ENCODE measurements at regions not wholly inside any gene's neighbourhood (a gene's known extent, or its start where the extent isn't known, plus 50 kb on each side); places are given as distances from the start of the nearest gene placed in this dataset.

GRCh38 chr5:155960177-155960576 lies 366.8 kb upstream of the SGCD start:
- POLR2A ChIA-PET (ENCODE audit: partially characterized antibody) = no interaction called here
- TF ChIP-seq MAFK (IDR thresholded peaks at IDR 0.05; ENCODE audit: low read depth, low read length) (no peak), RFX5 (IDR thresholded peaks at IDR 0.05; ENCODE audit: borderline replicate concordance, low read depth, low read length) (no peak), CBX8 (IDR thresholded peaks at IDR 0.05; ENCODE audit: borderline replicate concordance, low read depth, low read length) (no peak), TBP (IDR thresholded peaks at IDR 0.05; ENCODE audit: low read depth, low read length) (no peak), ATF3 (IDR thresholded peaks at IDR 0.05; ENCODE audit: insufficient read depth, low read depth, low read length) (no peak), ATF2 (IDR thresholded peaks at IDR 0.05; ENCODE audit: low read length) (no peak), CEBPB (IDR thresholded peaks at IDR 0.05; ENCODE audit: low read depth, low read length) (no peak), EZH2 (IDR thresholded peaks at IDR 0.05; ENCODE audit: low read depth, low read length, severe bottlenecking) (no peak), CTBP2 (IDR thresholded peaks at IDR 0.05; ENCODE audit: borderline replicate concordance, insufficient read depth, insufficient read length, low read length) (no peak), USF2 (IDR thresholded peaks at IDR 0.05; ENCODE audit: low read length) (no peak), KDM4A (IDR thresholded peaks at IDR 0.05; ENCODE audit: low read depth, low read length, severe bottlenecking) (no peak)

More at GRCh38 chr5:155960177-155960576, 366.8 kb upstream of the SGCD start:
- FAIRE-seq (no peak), DNase-seq (ENCODE audit: low read depth in 1 of 2, low spot score in 2 of 2) (no peak)
- H3K27ac ChIP-seq (ENCODE audit: low read depth, low read length) = no peak overlapping the region
- H2BK12ac ChIP-seq (ENCODE audit: low read depth, low read length) = no peak overlapping the region
- H4K20me1 ChIP-seq (replicated peaks in 1 of 2; ENCODE audit: control insufficient read depth in 1 of 2, insufficient read depth in 2 of 2, low read length in 2 of 2) = no peaks in the 10 kb centered on the region
- no peak overlapping the region for H2BK15ac ChIP-seq (ENCODE audit: low read length)
- WGBS, 2 experiments (ENCODE audit: extremely low coverage in 1 of 2, insufficient coverage in 1 of 2, insufficient read length in 1 of 2, insufficient replicate concordance in 2 of 2, low coverage in 1 of 2, low lambda C conversion rate in 2 of 2, missing lambda C conversion rate in 1 of 2) = 89 to 100% methylated on average over 1 to 3 of the region's 3 CpGs
- H3K14ac ChIP-seq (ENCODE audit: insufficient read length) = no peak overlapping the region
- CTCF ChIA-PET (ENCODE audit: partially characterized antibody) = interaction anchor here (0.6 to 3.0 kb wide), 2 partner anchors 16 to 987 kb away, joined by 3 to 10 read pairs; no protein-coding TSS in a partner anchor
- H3K9ac ChIP-seq (replicated peaks in 1 of 4; ENCODE audit: extremely low read depth in 1 of 4, low read depth in 3 of 4, low read length in 3 of 4) = no peak overlapping the region
- H3K56ac ChIP-seq (replicated peaks; ENCODE audit: insufficient read length, low read depth, low read length) = no peak overlapping the region
- no peak overlapping the region for H2AFZ ChIP-seq (ENCODE audit: low read length)
- H3K23ac ChIP-seq (ENCODE audit: insufficient read length) = no peak overlapping the region
- H3K36me3 ChIP-seq (ENCODE audit: control insufficient read depth in 2 of 4, insufficient read depth in 4 of 4, low read length in 3 of 4) = no peaks in the 10 kb centered on the region
- H3K9me3 ChIP-seq (ENCODE audit: insufficient read depth in 2 of 2, low read depth in 1 of 2, low read length in 1 of 2) = no peaks in the 10 kb centered on the region
- H3K27me3 ChIP-seq (replicated peaks in 1 of 4; ENCODE audit: control insufficient read depth in 3 of 4, extremely low read depth in 1 of 4, insufficient read depth in 3 of 4, low read length in 3 of 4) = no peaks in the 10 kb centered on the region
- H2AK5ac ChIP-seq (ENCODE audit: low read depth, low read length) = no peak overlapping the region
- no peaks in the 10 kb centered on the region for H3K23me2 ChIP-seq (ENCODE audit: low read depth, low read length)
- H3K4me1 ChIP-seq (replicated peaks in 1 of 4; ENCODE audit: control insufficient read depth in 3 of 4, insufficient read depth in 4 of 4, low read length in 3 of 4) = no peaks in the 10 kb centered on the region
- H3K4me3 ChIP-seq (ENCODE audit: extremely low read depth in 1 of 4, insufficient read depth in 2 of 4, low read depth in 3 of 4, low read length in 4 of 4) = no peak overlapping the region
- no peak overlapping the region for H3K4ac ChIP-seq (replicated peaks; ENCODE audit: insufficient read length, low read depth, low read length)
- no peak overlapping the region for H2BK120ac ChIP-seq (replicated peaks; ENCODE audit: low read depth, low read length)
- no peaks in the 10 kb centered on the region for H3K79me2 ChIP-seq (ENCODE audit: control insufficient read depth in 1 of 2, insufficient read depth in 2 of 2, low read length in 2 of 2)
- H3K4me2 ChIP-seq (ENCODE audit: insufficient read depth in 1 of 2, low read depth in 2 of 2, low read length in 2 of 2) = no peak overlapping the region
- H4K5ac ChIP-seq (ENCODE audit: insufficient read length, low read depth, low read length) = no peak overlapping the region
- H4K91ac ChIP-seq (replicated peaks; ENCODE audit: insufficient read length, low read length) = no peak overlapping the region
- no peak overlapping the region for H4K8ac ChIP-seq (ENCODE audit: extremely low read depth, insufficient read depth, low read length)
- H3K79me1 ChIP-seq (ENCODE audit: low read depth, low read length) = no peaks in the 10 kb centered on the region
- H2BK5ac ChIP-seq (ENCODE audit: low read depth, low read length) = no peak overlapping the region
- H3K18ac ChIP-seq (ENCODE audit: extremely low read depth, low read length) = no peak overlapping the region
- H2BK20ac ChIP-seq (ENCODE audit: low read length) = no peak overlapping the region

Data from H1 (cell line).